Trophoblast cell (in vitro differentiated cells and primary cell): ENCODE measurements at regions not wholly inside any gene's neighbourhood (a gene's known extent, or its start where the extent isn't known, plus 50 kb on each side); places are given as distances from the start of the nearest gene placed in this dataset.

Source experiments
- DNase-seq, 2 donors: peaks; one replicate each; pipeline ENCODE4 v3.0.0-alpha.2; 2016
- H2AFZ ChIP-seq: 2 replicates; pipeline ENCODE4 v1.6.1; 2013; ENCODE audit warnings: low read length, moderate library complexity, mild to moderate bottlenecking; ENCODE audit not compliant: insufficient read depth, poor library complexity
- H2AK5ac ChIP-seq: 2 replicates; pipeline ENCODE4 v1.6.1; 2013; ENCODE audit warnings: mild to moderate bottlenecking, low read length
- H2BK120ac ChIP-seq: 2 replicates; pipeline ENCODE4 v1.6.1; 2013; ENCODE audit warnings: low read length, mild to moderate bottlenecking, moderate library complexity; ENCODE audit not compliant: insufficient read depth, poor library complexity
- H2BK12ac ChIP-seq: 2 replicates; pipeline ENCODE4 v1.6.1; 2013; ENCODE audit warnings: mild to moderate bottlenecking, low read length, moderate library complexity
- H2BK5ac ChIP-seq: 2 replicates; pipeline ENCODE4 v1.6.1; 2013; ENCODE audit warnings: low read length, low read depth, moderate library complexity, mild to moderate bottlenecking; ENCODE audit not compliant: poor library complexity
- H3K14ac ChIP-seq: 2 replicates; pipeline ENCODE4 v1.6.1; 2013; ENCODE audit warnings: mild to moderate bottlenecking, low read length
- H3K18ac ChIP-seq: 2 replicates; pipeline ENCODE4 v1.6.1; 2013; ENCODE audit warnings: mild to moderate bottlenecking, low read length
- H3K23ac ChIP-seq: 2 replicates; pipeline ENCODE4 v1.6.1; 2013; ENCODE audit warnings: low read length
- H3K27ac ChIP-seq: 2 replicates; pipeline ENCODE4 v1.5.1; 2013; ENCODE audit warnings: low read depth, mild to moderate bottlenecking, inconsistent platforms, low read length, moderate library complexity
- H3K27me3 ChIP-seq: 2 replicates; pipeline ENCODE4 v1.6.1; 2013; ENCODE audit warnings: inconsistent platforms, mild to moderate bottlenecking, low read length, moderate library complexity; ENCODE audit not compliant: insufficient read depth
- H3K36me3 ChIP-seq, 2 experiments: 1 replicate in 1 of 2; 2 replicates in 1 of 2; pipeline ENCODE4 v1.6.1; 2013; ENCODE audit warnings: low read length in 2 of 2, mild to moderate bottlenecking in 2 of 2, moderate library complexity in 1 of 2; ENCODE audit not compliant: insufficient read depth in 2 of 2, control insufficient read depth in 1 of 2
- H3K4ac ChIP-seq: 2 replicates; pipeline ENCODE4 v1.6.1; 2013; ENCODE audit warnings: low read depth, mild to moderate bottlenecking, low read length, moderate library complexity
- H3K4me1 ChIP-seq, 2 experiments: 1 replicate in 1 of 2; 2 replicates in 1 of 2; pipeline ENCODE4 v1.6.1; 2013; ENCODE audit warnings: low read length in 2 of 2, mild to moderate bottlenecking in 2 of 2, moderate library complexity in 1 of 2; ENCODE audit not compliant: insufficient read depth in 2 of 2, control insufficient read depth in 1 of 2
- H3K4me2 ChIP-seq: 2 replicates; pipeline ENCODE4 v1.6.1; 2013; ENCODE audit warnings: inconsistent platforms, mild to moderate bottlenecking, low read length, moderate library complexity
- H3K4me3 ChIP-seq: 2 replicates; pipeline ENCODE4 v1.5.1; 2013; ENCODE audit warnings: mild to moderate bottlenecking, low read depth, low read length, inconsistent platforms
- H3K79me1 ChIP-seq: one replicate; pipeline ENCODE4 v1.6.1; 2013; ENCODE audit warnings: low read length
- H3K79me2 ChIP-seq: 2 replicates; pipeline ENCODE4 v1.6.1; 2013; ENCODE audit warnings: low read length, mild to moderate bottlenecking; ENCODE audit not compliant: control insufficient read depth, insufficient read depth, poor library complexity
- H3K9ac ChIP-seq: 2 replicates; pipeline ENCODE4 v1.6.1; 2013; ENCODE audit warnings: mild to moderate bottlenecking, low read length
- H3K9me3 ChIP-seq: 2 replicates; pipeline ENCODE4 v1.6.1; 2013; ENCODE audit warnings: low read depth, mild to moderate bottlenecking, control low read depth, inconsistent platforms, low read length; ENCODE audit not compliant: insufficient read depth
- H4K12ac ChIP-seq: 2 replicates; pipeline ENCODE4 v1.6.1; 2013; ENCODE audit warnings: low read depth, mild to moderate bottlenecking, low read length, moderate library complexity
- H4K8ac ChIP-seq: 2 replicates; pipeline ENCODE4 v1.6.1; 2013; ENCODE audit warnings: low read depth, mild to moderate bottlenecking, low read length, moderate library complexity
- H4K91ac ChIP-seq: one replicate; pipeline ENCODE4 v1.6.1; 2013; ENCODE audit warnings: low read depth, mild to moderate bottlenecking, low read length, moderate library complexity
- WGBS: extraction: QIAGEN DNeasy Blood & Tissue Kit; methylation state at CpG from one replicate; pipeline ENCODE4 v1.1.7; 2013; ENCODE audit warnings: missing lambda C conversion rate; ENCODE audit not compliant: insufficient read length, insufficient coverage; ENCODE audit errors: extremely low coverage; 5-methylcytosine and 5-hydroxymethylcytosine counted together

DNA sequence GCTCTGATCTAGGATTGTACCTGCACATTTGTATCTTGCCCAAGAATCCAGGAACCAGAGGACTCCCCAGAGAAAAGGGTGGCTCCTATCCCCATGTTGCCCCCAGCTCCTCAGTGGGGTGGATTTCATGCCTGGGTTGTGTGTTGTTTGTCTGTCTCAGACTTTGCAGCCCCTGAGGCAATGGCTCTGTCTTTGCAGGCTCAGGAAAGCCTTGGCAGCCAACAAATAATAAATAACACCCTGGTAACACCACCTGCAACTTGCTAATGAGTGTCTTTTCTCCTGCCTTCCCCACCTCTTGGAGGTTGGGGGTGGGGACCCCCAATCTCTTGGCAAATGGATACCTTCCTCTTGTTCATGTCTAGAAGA is 65.2 kb upstream of the CISTR start:
- Histone ChIP-seq H3K4me1 (peaks cover 7% of the 10 kb centered on the region in 2 experiments), H2AFZ (no peak overlapping the region), H4K91ac (no peak overlapping the region), H3K36me3 (no peaks in the 10 kb centered on the region), H3K27ac (no peak overlapping the region), H2AK5ac (no peak overlapping the region), H2BK12ac (no peak overlapping the region), H3K14ac (no peak overlapping the region), H3K79me2 (no peaks in the 10 kb centered on the region), H3K9ac (no peak overlapping the region), H3K18ac (no peak overlapping the region), H4K8ac (no peak overlapping the region), H3K79me1 (no peaks in the 10 kb centered on the region), H4K12ac (no peak overlapping the region), H3K9me3 (no peaks in the 10 kb centered on the region), H3K27me3 (no peaks in the 10 kb centered on the region), H2BK5ac (no peak overlapping the region), H2BK120ac (no peak overlapping the region), H3K4me3 (no peak overlapping the region), H3K4me2 (peak overlapping the region; percentile 19), H3K4ac (no peak overlapping the region), H3K23ac (no peak overlapping the region)
- no peak for DNase-seq

DNA sequence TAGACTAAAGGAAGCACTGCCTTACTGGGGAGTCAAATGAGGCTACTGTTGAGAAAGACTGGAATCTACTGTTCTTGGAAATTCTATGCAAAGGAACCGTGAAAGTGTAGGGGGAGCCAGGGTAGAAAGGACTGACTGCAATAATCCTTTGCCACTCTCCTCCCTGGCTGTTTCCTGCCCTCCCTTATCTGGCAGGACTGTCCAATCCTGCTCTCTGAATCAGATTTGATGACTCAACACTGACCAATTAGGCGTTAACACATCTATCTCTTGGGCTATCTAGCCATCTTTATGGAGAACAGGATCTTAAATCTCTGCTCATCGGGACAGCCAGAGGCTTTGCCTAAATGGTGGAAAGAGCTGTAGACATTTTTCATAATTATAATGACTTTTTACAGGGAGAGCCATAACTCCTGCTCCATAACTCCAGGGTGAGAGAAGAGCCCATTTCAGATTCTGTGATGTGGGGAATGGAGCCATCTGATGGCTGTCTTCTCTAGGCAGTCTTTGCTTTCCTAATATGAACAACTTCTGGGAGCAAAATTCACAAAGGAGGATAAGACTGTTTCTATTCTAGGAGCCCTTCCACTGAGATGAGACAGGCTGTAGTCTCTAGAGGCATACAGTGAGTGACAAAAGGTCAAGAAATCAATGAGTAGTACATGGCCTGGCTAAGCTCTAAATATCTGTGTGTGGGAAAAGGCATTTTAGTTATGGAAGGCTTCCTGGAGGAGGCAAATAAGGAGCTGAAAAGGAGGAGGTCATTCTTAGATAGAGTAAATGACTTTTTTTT is 68.9 kb upstream of the CISTR start:
- WGBS, result no CpG with 5 or more reads among the region's 3 CpGs
- H2BK5ac ChIP-seq, result no peak overlapping the region
- H4K8ac ChIP-seq, result no peak overlapping the region
- peak in 1 of 2 donors; percentile 45 for DNase-seq
- no peak overlapping the region for H3K18ac ChIP-seq
- no peak overlapping the region for H3K27ac ChIP-seq
- H4K12ac ChIP-seq, result no peak overlapping the region
- no peak overlapping the region for H3K14ac ChIP-seq
- H3K23ac ChIP-seq, result no peak overlapping the region
- H2BK120ac ChIP-seq, result no peak overlapping the region
- H3K4me1 ChIP-seq, result peaks cover 7% of the 10 kb centered on the region in 2 experiments
- H3K9me3 ChIP-seq, result peaks cover 2% of the 10 kb centered on the region
- H3K9ac ChIP-seq, result no peak overlapping the region
- no peak overlapping the region for H4K91ac ChIP-seq
- no peaks in the 10 kb centered on the region for H3K27me3 ChIP-seq
- no peaks in the 10 kb centered on the region for H3K79me2 ChIP-seq
- H2AFZ ChIP-seq, result no peak overlapping the region
- no peak overlapping the region for H2BK12ac ChIP-seq
- H3K4me2 ChIP-seq, result no peak overlapping the region
- H3K4me3 ChIP-seq, result no peak overlapping the region
- no peak overlapping the region for H2AK5ac ChIP-seq
- no peaks in the 10 kb centered on the region for H3K79me1 ChIP-seq
- H3K36me3 ChIP-seq, result no peaks in the 10 kb centered on the region
- no peak overlapping the region for H3K4ac ChIP-seq

DNA sequence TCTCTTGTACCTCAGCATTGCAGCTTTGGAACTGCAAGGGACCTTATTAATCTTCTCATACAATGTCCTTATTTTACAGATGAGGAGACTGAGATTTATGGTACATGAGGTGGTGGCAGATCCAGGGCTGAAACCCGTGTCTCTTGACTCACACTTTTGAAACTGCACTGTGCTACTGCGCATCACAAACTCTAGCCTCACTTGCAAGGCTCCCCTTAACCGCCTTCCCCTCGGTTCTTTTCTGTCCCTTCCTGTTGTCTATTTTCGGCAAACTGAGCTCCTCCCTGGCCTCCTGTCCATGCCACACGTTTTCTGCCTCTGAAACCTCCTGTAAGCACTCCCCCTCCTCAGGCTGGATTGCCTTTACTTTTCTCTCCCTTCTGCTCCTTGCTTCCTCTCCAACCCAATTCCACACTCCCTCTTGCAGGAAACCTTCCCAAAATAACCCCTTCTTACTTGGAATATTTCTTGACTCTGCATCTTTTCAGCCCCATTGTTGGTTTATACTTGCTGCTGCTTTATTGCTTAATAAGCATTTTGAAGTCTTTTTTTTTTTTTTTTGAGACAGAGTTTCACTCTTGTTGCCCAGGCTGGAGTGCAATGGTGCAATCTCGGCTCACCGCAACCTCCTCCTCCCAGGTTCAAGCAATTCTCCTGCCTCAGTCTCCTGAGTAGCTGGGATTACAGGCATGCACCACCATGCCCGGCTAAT is 72.4 kb upstream of the CISTR start:
- Histone ChIP-seq H2BK12ac (no peak overlapping the region), H3K23ac (no peak overlapping the region), H2AFZ (no peak overlapping the region), H3K18ac (no peak overlapping the region), H3K4me3 (no peak overlapping the region), H3K79me2 (no peaks in the 10 kb centered on the region), H3K4me2 (no peak overlapping the region), H4K8ac (no peak overlapping the region), H3K9ac (peak overlapping the region; percentile 66), H3K27me3 (no peaks in the 10 kb centered on the region), H2BK5ac (no peak overlapping the region), H3K79me1 (no peaks in the 10 kb centered on the region), H3K36me3 (no peaks in the 10 kb centered on the region), H3K4me1 (no peaks in the 10 kb centered on the region), H3K27ac (no peak overlapping the region), H2AK5ac (no peak overlapping the region), H4K91ac (no peak overlapping the region), H4K12ac (no peak overlapping the region), H3K9me3 (peaks cover 2% of the 10 kb centered on the region), H3K14ac (no peak overlapping the region), H2BK120ac (no peak overlapping the region), H3K4ac (no peak overlapping the region)
- DNase-seq, result no peak
- WGBS, result no CpG with 5 or more reads among the region's 9 CpGs

DNA sequence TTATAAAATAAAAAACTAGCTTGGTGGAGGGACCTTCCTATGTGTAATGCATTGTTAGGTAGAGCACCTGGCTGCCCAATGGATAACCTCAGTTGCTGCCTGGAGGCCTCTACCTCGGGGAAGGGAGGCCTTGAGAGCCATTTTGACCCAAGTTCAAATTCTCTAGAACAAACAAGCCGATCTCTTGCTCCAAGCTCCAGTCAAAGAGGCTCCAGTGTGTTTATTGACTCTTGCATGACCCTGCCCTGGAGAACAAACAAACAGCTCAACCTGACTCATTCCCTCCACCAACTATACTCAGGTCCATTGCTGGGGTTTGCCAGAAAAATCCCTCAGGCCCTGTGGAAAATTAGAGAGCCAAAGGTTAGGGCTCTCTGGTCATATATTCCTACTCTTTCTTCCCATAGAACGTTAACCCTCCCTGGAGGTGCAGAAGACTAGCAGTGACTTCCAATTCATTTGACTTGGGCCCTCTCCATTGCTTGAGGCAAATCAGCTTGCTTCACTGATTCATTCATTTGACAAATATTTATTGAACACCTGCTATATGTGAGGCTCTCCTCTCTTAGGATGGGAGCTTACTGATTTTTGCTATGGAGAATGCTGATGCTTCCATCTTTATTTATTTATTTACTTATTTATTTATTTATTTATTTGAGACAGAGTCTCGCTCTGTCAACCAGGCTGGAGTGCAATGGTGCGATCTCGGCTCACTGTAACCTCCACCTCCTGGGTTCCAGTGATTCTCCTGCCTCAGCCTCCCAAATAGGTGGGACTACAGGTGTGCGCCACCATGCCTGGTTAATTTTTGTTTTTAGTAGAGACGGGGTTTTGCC is 73.7 kb upstream of the CISTR start:
- Histone ChIP-seq H2BK5ac (no peak overlapping the region), H4K91ac (no peak overlapping the region), H3K79me2 (no peaks in the 10 kb centered on the region), H3K18ac (no peak overlapping the region), H3K4me2 (no peak overlapping the region), H3K79me1 (no peaks in the 10 kb centered on the region), H4K8ac (no peak overlapping the region), H3K9me3 (peaks cover 2% of the 10 kb centered on the region), H3K4me1 (no peaks in the 10 kb centered on the region), H2AK5ac (no peak overlapping the region), H2BK120ac (no peak overlapping the region), H4K12ac (no peak overlapping the region), H2BK12ac (no peak overlapping the region), H3K4ac (no peak overlapping the region), H3K27me3 (no peaks in the 10 kb centered on the region), H3K36me3 (no peaks in the 10 kb centered on the region), H3K27ac (no peak overlapping the region), H3K9ac (no peak overlapping the region), H3K4me3 (no peak overlapping the region), H2AFZ (no peak overlapping the region), H3K23ac (no peak overlapping the region), H3K14ac (no peak overlapping the region)
- DNase-seq, result no peak
- WGBS, result no CpG with 5 or more reads among the region's 8 CpGs
